HCT116 (cell line): ENCODE measurements at regions not wholly inside any gene's neighbourhood (a gene's known extent, or its start where the extent isn't known, plus 50 kb on each side); places are given as distances from the start of the nearest gene placed in this dataset.

Experiments
- ATAC-seq: fragments of 200-7000 bp; cut with Tn5 transposase; 2 replicates; pipeline ENCODE4 v1.9.1; 2020; ENCODE audit warnings: mild to moderate bottlenecking, moderate library complexity
- BruUV-seq: library from RNA; stranded (reverse); fragments of 400-500 nt; replicated peaks from 2 replicates; lab custom pipeline; 2021; lab: Mats Ljungman, UMichigan
- CTCF ChIA-PET: fragments of 300-600 bp; sonication (Branson Sonifier 250); formaldehyde crosslinking; loops from one replicate; lab custom pipeline; 2021; ENCODE audit warnings: antibody characterized with exemption; lab: Charles Lee
- POLR2A ChIA-PET: fragments of 300-600, 350-600 bp; sonication (Branson Sonifier 250); formaldehyde crosslinking; loops from one replicate; lab custom pipeline; 2021; ENCODE audit warnings: antibody characterized with exemption; lab: Charles Lee
- RAD21 ChIA-PET, 2 experiments: fragments of 300-600 bp; sonication (Branson Sonifier 250); formaldehyde crosslinking; loops; one replicate each; lab custom pipeline; 2023; ENCODE audit warnings: low total read pairs in 2 of 2; ENCODE audit not compliant: uncharacterized antibody in 2 of 2, unreplicated experiment in 2 of 2, low non-redundant PET in 1 of 2; lab: Charles Lee
- DNase-seq: peaks from one replicate; pipeline ENCODE4 v3.0.0-alpha.2; 2010; ENCODE audit warnings: low read depth, low spot score
- H2AFZ ChIP-seq: fragments of 200-600 bp; shearing (Covaris generic), sonication (generic); 2 replicates; pipeline ENCODE4 v1.6.1; 2017; ENCODE audit warnings: low read depth, mixed run types, mixed read lengths, antibody characterized with exemption, low read length; ENCODE audit not compliant: poor library complexity, severe bottlenecking
- H3K27ac ChIP-seq: 2 replicates; pipeline ENCODE4 v1.5.1; 2012; ENCODE audit warnings: low read depth, low read length
- H3K27me3 ChIP-seq: fragments of 200-600 bp; sonication (generic); 2 replicates; pipeline ENCODE4 v1.6.1; 2016; ENCODE audit warnings: mixed run types, low read length, mixed read lengths; ENCODE audit not compliant: insufficient read depth
- H3K36me3 ChIP-seq, 2 experiments: fragments of 200-500 bp in 1 of 2; fragments of 200-600 bp in 1 of 2; sonication (Bioruptor generic) in 1 of 2; sonication (generic) in 1 of 2; 2 replicates each; pipeline versions ENCODE4 v1.5.1 to v1.6.1; 2014 to 2016; ENCODE audit warnings: low read length in 2 of 2, inconsistent platforms in 1 of 2, mixed read lengths in 1 of 2, mixed run types in 1 of 2; ENCODE audit not compliant: insufficient read depth in 2 of 2, control insufficient read depth in 1 of 2
- H3K4me1 ChIP-seq, 2 experiments: fragments of 200-600 bp in 1 of 2; sonication (generic) in 1 of 2; 2 replicates each; pipeline versions ENCODE4 v1.5.1 to v1.6.1; 2012 to 2017; ENCODE audit warnings: low read length in 2 of 2, inconsistent platforms in 1 of 2, mild to moderate bottlenecking in 1 of 2, mixed read lengths in 1 of 2, mixed run types in 1 of 2, moderate library complexity in 1 of 2; ENCODE audit not compliant: insufficient read depth in 2 of 2, control insufficient read depth in 1 of 2
- H3K4me2 ChIP-seq: fragments of 200-600 bp; sonication (generic); 2 replicates; pipeline ENCODE4 v1.6.1; 2017; ENCODE audit warnings: mixed run types, low read length, mixed read lengths
- H3K4me3 ChIP-seq, 2 experiments: fragments of 200-600 bp in 1 of 2; sonication (generic) in 1 of 2; replicated peaks in 1 of 2; 2 replicates each; pipeline ENCODE4 v1.5.1; 2011 to 2016; ENCODE audit warnings: low read length in 2 of 2, control low read depth in 1 of 2, low read depth in 1 of 2, mild to moderate bottlenecking in 1 of 2, mixed read lengths in 1 of 2, mixed run types in 1 of 2
- H3K79me2 ChIP-seq: fragments of 200-600 bp; sonication (generic); 2 replicates; pipeline ENCODE4 v1.6.1; 2017; ENCODE audit warnings: mild to moderate bottlenecking, mixed run types, low read length, moderate library complexity, mixed read lengths; ENCODE audit not compliant: insufficient read depth
- H3K9ac ChIP-seq: fragments of 200-600 bp; sonication (generic); 2 replicates; pipeline ENCODE4 v1.6.1; 2016; ENCODE audit warnings: low read length, mixed read lengths
- H3K9me2 ChIP-seq: fragments of 200-600 bp; sonication (generic), shearing (Covaris generic); 2 replicates; pipeline ENCODE4 v1.6.1; 2017; ENCODE audit warnings: mixed run types, mild to moderate bottlenecking, moderate library complexity; ENCODE audit not compliant: insufficient read depth
- H3K9me3 ChIP-seq, 2 experiments: fragments of 200-500 bp in 1 of 2; fragments of 200-600 bp in 1 of 2; sonication (Bioruptor generic) in 1 of 2; sonication (generic) in 1 of 2; 2 replicates each; pipeline ENCODE4 v1.6.1; 2014 to 2017; ENCODE audit warnings: low read length in 2 of 2, mixed read lengths in 2 of 2, inconsistent platforms in 1 of 2, low read depth in 1 of 2, mild to moderate bottlenecking in 1 of 2, mixed run types in 1 of 2, moderate library complexity in 1 of 2; ENCODE audit not compliant: control insufficient read depth in 1 of 2, insufficient read depth in 1 of 2
- H4K20me1 ChIP-seq: fragments of 200-600 bp; sonication (generic), shearing (Covaris generic); 2 replicates; pipeline ENCODE4 v1.6.1; 2017; ENCODE audit warnings: mixed run types, mild to moderate bottlenecking, moderate library complexity; ENCODE audit not compliant: insufficient read depth
- CBX3 ChIP-seq: IDR thresholded peaks from 2 replicates; pipeline ENCODE4 v1.6.1; 2012; ENCODE audit warnings: low read depth
- EZH2 ChIP-seq: fragments of 200-600 bp; sonication (generic); IDR thresholded peaks from 2 replicates; pipeline ENCODE4 v1.6.1; 2017; ENCODE audit warnings: antibody characterized with exemption, mixed run types
- MAX ChIP-seq: IDR thresholded peaks from 2 replicates; pipeline ENCODE4 v1.6.1; 2012
- POLR2AphosphoS5 ChIP-seq: IDR thresholded peaks from 2 replicates; pipeline ENCODE4 v1.6.1; 2011; ENCODE audit warnings: mild to moderate bottlenecking, low read depth, low read length, moderate library complexity
- RAD21 ChIP-seq: IDR thresholded peaks from 2 replicates; pipeline ENCODE4 v1.6.1; 2012; ENCODE audit warnings: low read depth, mild to moderate bottlenecking
- SP1 ChIP-seq: IDR thresholded peaks from 2 replicates; pipeline ENCODE4 v1.6.1; 2012; ENCODE audit warnings: low read depth
- SRF ChIP-seq: IDR thresholded peaks from 2 replicates; pipeline ENCODE4 v1.6.1; 2012; ENCODE audit warnings: low read depth
- intact Hi-C: fragments of 100-400 bp; cut with micrococcal nuclease; formaldehyde crosslinking; loops from 2 replicates; pipeline ENCODE4 v1.10.0; 2022
- TF ChIP-seq, protein P1 (sequence below): IDR thresholded peaks from 2 replicates; pipeline ENCODE4 v1.6.1; 2011; ENCODE audit warnings: mild to moderate bottlenecking, low read length, moderate library complexity; ENCODE audit not compliant: insufficient replicate concordance; ENCODE audit errors: extremely low read depth

DNA sequence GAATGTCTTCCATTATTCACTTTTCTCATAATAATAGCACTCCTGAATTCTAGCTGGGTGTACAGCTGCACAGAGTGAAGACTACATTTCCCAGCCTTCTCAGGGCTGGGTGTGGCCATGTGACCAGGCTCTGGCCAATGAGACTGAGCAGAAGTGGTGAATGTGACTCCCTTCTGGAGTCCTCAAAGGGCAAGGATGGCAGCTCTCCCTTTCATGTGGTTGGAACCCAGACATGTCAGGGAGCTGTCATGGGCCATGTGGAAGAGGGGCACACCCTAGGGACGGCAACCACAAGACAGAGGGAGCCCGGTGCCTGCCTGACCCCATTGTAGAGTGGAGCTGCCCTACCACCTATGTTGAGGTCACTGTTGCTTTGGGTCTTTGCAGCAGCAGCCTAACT, 312.8 kb upstream of the SULF2 start (continued):
- peak; percentile 49 for TF ChIP-seq SP1

GRCh38 chr20:48096957-48097890, 311.9 kb upstream of the SULF2 start:
- Histone ChIP-seq H2AFZ (no peak overlapping the region), H3K4me3 (no peak overlapping the region), H3K9me3 (no peaks in the 10 kb centered on the region), H4K20me1 (no peaks in the 10 kb centered on the region), H3K36me3 (no peaks in the 10 kb centered on the region), H3K4me2 (no peak overlapping the region), H3K79me2 (no peaks in the 10 kb centered on the region), H3K27ac (no peak overlapping the region), H3K27me3 (peaks cover 9% of the 10 kb centered on the region; the same call in 1 of the 2 replicates), H3K4me1 (peaks cover 0 to 6% of the 10 kb centered on the region in 2 experiments; a peak in 1 of 4 replicates), H3K9ac (no peak overlapping the region), H3K9me2 (no peaks in the 10 kb centered on the region)
- ChIA-PET POLR2A (no interaction called here), RAD21 (no interaction called here), CTCF (no interaction called here)
- TF ChIP-seq, protein P1, sequence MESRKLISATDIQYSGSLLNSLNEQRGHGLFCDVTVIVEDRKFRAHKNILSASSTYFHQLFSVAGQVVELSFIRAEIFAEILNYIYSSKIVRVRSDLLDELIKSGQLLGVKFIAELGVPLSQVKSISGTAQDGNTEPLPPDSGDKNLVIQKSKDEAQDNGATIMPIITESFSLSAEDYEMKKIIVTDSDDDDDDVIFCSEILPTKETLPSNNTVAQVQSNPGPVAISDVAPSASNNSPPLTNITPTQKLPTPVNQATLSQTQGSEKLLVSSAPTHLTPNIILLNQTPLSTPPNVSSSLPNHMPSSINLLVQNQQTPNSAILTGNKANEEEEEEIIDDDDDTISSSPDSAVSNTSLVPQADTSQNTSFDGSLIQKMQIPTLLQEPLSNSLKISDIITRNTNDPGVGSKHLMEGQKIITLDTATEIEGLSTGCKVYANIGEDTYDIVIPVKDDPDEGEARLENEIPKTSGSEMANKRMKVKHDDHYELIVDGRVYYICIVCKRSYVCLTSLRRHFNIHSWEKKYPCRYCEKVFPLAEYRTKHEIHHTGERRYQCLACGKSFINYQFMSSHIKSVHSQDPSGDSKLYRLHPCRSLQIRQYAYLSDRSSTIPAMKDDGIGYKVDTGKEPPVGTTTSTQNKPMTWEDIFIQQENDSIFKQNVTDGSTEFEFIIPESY, result no peak
- TF ChIP-seq CBX3 (no peak), POLR2AphosphoS5 (no peak), SP1 (no peak), SRF (no peak), EZH2 (no peak), MAX (no peak), RAD21 (no peak)
- intact Hi-C loops, result no loop called here
- ATAC-seq, result peak; percentile 62; the same call in 1 of the 2 replicates
- peak; percentile 7 for DNase-seq
- no TSS peak for BruUV-seq
